ENCODE measurements at regions not wholly inside any gene's neighbourhood (a gene's known extent, or its start where the extent isn't known, plus 50 kb on each side); places are given as distances from the start of the nearest gene placed in this dataset.

DNA sequence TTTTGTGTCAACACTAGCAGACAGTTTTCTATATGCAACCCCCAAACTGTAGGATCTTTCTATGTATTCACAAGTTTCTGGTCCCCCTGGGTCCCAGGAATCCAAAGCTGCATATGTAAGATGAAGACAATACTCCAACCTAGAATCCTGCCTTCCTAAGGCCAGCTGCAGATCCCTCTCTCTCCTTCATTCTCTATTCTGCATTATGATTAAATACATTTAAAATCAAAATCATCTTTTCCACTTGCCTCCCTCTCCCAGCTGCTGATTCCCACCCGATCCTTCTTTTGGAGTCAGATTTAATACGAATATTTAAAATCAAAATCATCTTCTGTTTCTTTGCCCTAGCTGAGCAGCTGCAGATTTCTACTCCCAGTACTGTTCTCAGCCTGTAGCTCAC lies 783.0 kb upstream of the ZEB2 start:
- no peak for DNase-seq (ENCODE audit: low read depth in 2 of 2, low spot score in 1 of 2)

DNA sequence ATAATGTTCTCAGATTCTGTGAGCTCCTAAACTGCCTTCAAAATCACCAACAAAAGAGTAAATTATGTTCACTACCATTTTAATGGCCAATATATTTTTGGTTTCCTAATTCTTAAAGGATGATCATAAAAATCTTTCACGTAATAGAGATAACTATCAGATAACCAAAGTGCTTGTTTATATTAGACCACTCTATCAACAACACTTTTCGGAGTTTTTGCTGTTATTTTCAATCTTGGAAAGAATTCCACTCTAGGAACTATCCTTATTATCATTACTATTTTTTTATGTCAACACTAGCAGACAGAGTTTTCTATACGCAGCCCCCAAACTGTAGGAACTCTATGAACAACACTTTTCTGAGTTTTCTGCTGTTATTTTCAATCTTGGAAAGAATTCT lies 782.5 kb upstream of the ZEB2 start:
- DNase-seq (ENCODE audit: low read depth in 2 of 2, low spot score in 1 of 2) = no peak

DNA sequence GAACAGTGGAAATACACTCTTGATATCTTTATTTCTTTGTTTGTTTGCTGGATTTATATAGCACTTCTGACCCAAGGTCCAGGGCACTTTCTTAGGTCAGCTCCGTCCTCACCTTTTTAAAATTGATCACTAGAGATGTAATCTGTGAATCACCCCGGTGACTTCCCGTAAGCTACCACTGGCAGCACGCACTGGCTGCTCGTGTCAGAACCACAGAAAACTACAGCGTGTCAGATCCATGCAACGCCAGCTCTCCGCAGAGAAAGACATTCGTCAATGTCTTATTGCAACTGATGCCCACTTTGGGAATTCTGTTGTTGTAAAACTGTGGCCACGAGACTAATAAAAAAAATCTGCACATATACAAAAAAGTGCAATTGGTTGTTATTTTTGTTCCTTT lies 779.4 kb upstream of the ZEB2 start:
- no peak for DNase-seq (ENCODE audit: low read depth in 2 of 2, low spot score in 1 of 2)

DNA sequence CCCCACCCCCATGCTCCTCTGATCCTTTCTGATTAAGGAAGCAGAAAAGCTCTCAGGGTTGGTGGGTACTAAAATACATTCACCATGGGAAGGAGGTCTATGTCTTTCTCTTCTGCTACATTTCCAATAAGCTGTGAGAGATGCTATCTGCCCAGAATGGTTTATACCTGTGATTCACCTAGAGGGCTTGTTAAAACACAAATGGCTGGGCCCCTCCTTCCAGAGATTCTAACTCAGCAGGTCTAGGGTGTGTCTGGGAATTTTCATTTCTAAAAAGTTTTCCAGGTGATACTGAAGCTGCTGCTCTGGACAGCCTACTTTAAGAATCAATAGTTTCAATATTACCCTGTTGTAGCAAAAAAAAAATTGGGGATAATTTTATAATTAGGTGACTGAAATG lies 772.2 kb upstream of the ZEB2 start:
- DNase-seq (ENCODE audit: low read depth in 2 of 2, low spot score in 1 of 2) = no peak

DNA sequence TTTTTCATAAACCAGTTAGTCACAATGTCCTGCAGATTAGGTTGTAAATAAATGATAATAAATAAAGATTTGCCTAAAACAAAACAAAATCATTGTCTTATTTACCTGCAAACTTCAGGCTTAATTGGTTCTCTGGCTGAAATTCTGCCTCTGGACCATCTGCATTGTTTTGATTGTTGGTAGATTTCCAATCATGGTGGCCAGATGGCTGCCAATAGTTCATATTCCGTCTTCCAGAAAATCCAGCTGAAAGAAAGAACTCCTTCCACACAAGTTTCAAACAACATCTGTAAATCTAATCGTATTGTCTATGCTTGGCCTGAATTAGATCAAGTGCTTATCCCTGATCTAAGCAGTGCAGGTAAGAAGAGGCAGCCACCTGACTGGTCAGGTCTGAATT lies 771.1 kb upstream of the ZEB2 start:
- DNase-seq (ENCODE audit: low read depth in 2 of 2, low spot score in 1 of 2) = no peak

DNA sequence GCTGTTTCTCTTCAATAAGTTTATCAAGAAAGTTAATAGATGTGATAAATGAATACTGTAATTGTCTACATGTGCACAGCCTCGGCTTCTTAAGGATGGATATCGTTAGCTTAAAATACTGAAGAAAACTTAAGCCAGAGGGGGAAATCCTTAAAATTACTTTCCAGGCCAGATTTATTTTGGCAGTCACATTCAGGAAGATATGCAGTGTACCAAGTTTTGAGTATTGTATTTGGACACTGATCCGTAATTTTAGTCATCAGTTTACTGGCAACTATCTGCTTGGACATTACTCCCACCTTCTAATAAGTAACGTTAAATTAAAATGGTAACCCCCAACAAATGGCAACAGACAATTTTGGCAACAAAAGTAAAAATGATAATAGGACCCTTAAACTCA lies 770.0 kb upstream of the ZEB2 start:
- DNase-seq (ENCODE audit: low read depth in 2 of 2, low spot score in 1 of 2) = no peak

DNA sequence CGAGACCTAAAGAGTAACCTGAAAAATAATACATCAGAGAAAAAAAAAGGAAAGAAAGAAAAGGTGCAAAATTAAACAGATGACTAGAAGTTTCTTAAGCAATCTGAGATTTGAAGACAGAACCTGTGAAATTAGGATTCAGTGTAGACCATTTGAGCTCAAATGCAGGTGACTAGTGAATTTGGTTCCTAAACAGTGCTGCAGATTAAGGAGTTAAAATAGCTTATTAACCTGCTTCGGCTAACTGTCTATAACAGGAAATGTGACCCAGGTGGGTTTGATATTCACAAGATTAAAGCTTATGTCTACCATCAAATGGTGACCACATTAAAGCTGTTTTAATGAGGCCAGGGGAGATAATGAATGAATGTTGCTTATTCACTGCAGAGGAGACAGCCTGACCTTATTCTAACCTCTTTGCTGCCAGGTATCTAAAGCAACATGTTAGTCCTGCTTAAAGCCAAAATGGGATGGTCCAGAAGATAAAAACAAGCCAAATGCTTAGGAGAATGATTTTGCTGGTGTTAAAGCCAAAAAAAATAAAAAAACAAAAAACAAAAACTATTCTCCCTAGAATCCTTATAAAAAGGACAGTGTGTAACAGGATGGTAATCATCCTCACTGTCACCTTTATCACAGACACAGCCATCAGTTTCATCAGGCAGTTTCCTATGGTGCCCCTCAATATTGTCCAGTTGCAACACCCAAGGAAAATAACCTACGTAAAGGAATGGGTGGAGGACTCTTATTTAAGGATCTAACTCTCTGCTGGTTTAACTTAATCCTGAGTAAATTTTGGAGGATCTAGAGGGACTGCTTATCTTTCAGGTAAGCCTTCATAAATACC lies 769.0 kb upstream of the ZEB2 start:
- no peak for DNase-seq (ENCODE audit: low read depth in 2 of 2, low spot score in 1 of 2)

DNA sequence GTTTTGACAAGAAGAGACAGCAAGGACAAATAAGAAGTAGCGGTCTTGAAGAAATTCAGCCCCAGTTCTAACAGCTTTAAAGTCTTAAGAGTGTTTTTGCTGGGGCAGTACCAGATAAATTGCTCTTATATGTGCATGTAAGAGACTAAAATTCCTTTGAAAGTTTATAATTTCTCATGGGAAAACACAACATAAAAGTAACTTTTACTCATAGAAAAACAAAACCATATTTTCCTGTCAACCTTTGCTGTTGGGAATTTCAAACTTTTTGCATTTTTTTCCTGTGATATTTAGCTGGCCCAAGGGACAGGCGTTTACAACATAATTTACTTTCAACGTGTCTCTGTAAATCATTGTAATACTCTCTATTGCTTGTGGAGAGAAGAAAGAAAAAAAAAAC lies 767.8 kb upstream of the ZEB2 start:
- DNase-seq (ENCODE audit: low read depth in 2 of 2, low spot score in 1 of 2) = no peak

DNA sequence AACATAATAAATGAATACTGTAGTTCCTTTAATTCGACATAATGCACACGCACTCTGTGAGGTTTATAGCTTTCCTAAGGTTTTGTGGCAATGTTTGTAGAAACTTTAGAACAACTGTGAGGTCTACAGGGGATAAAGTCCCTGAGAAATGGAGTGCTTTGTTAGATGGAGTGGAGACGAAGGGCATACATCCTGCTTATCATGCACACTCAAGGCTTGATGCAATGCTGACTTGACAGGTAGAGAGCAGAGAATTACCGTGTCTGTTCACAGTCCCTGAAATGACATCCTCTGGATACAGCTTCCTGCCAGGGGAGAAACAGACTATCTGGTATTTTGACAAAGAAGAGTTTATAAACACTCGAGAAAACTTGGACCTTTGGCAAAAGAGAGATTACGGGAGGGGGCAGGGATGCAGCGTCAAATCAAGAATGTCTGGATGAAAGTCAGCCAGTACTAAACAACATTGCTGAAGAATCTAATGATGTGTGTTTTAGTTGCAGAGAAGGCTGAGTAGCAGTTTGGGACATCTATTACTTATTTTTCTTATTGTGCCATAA lies 766.9 kb upstream of the ZEB2 start:
- DNase-seq (ENCODE audit: low read depth in 2 of 2, low spot score in 1 of 2) = no peak

DNA sequence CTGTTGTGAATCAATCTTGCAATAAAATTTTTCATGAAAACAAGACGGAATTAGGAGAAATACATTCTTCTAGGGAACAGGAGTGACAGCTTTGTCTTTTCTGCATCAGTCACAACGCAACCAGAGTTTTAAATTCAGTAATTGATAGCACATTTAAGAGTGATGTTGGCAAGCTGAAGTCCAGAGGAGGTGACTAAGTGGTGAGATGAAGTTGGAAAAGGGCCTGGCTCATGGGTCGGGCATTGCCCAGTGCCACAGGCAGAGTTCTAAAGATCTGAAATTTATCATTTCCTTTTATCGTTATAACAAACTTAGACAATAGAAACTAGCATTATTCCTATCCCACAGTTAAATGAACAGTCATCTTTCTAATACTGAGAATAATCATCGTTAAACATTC lies 764.6 kb upstream of the ZEB2 start:
- DNase-seq (ENCODE audit: low read depth in 2 of 2, low spot score in 1 of 2) = no peak

DNA sequence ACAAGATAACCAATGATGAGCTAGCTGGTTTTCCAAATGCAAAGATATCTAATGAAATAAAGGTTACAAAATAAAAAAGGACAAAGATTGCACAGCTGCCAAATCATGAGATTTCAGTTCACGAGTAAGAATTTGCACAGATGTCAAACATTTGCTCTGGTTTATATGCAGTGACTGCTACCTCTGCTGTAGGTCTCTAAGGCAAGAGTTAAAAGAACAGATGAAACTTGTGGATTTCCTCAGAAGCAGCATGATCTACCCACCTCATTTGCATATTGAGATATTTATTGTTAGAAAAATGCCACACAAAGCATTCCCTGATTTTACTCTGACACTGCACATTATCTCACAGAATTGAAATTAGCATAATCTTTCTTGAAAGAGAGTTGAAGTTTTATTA lies 763.2 kb upstream of the ZEB2 start:
- DNase-seq (ENCODE audit: low read depth in 2 of 2, low spot score in 1 of 2) = no peak

DNA sequence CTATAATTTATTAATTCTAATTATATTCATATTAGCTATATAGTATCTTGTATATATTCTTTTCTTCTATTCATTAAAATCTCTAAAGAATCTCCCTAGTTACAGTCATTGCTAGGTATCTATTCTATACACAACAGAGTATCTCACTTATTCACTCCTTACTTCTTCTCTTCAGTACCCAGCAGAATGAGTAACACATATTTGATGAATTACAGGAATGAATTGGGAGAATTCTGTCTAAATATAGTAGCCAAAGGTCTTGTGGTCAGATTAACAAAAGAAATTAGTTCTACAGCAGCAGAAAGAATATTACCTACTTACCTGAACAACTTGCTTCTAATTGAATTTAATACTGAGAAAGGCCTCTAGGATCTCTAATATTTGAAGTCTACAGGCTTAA lies 758.0 kb upstream of the ZEB2 start:
- DNase-seq (ENCODE audit: low read depth in 2 of 2, low spot score in 1 of 2) = no peak

DNA sequence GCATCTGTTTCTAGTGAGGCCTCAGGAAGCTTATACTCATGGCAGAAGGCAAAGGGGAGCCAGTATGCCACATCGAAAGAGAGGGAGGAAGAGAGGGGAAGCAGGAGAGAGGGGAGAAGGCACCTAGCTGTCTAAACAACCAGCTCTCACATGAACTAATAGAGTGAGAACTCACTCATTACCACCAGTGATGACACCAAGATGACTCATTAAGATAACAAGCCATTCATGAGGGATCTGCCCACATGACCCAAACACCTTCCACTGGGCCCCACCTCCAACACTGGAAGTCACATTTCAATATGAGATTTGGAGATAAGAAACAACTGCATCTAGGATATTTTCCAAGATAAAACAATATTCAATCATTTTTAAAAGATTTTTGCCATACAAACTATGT lies 753.9 kb upstream of the ZEB2 start:
- no peak for DNase-seq (ENCODE audit: low read depth in 2 of 2, low spot score in 1 of 2)

DNA sequence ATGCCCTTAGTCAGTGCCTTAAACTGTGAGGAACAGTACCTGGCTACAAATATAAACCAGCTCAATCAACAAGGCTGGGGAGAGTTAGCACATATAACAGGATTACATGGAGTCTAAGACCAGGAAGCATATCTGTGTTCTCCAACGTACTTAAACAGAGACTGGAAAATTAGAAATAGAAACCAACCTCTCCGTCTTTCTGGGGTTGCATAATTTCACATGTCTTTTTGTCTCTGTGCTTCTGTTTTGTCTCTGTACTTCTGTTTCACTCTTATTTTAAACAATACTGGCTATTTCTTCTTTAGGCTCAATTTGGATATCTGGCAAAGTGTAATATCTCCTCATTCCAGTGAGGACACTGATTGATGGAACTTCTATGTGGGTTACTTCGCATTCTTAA lies 749.0 kb upstream of the ZEB2 start:
- DNase-seq (ENCODE audit: low read depth in 2 of 2, low spot score in 1 of 2) = no peak

DNA sequence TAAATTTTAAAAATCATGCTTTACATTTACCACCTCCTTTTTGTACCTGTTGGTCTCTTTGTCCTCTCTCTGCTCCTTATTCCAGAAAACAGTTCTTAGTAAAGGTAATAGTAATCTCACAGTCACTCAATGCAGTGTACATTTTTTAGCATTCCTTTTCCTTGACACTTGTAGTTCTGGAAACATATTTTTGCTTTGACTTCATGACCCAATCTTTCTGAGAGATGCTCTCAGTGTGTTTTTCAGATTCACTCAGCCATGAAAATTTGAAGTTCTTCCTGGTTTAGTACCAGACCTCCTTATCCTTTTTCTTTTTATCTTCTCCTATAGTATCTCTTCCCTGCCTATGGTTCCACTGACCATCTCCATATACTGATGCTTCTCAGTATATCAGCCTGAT lies 747.5 kb upstream of the ZEB2 start:
- no peak for DNase-seq (ENCODE audit: low read depth in 2 of 2, low spot score in 1 of 2)

DNA sequence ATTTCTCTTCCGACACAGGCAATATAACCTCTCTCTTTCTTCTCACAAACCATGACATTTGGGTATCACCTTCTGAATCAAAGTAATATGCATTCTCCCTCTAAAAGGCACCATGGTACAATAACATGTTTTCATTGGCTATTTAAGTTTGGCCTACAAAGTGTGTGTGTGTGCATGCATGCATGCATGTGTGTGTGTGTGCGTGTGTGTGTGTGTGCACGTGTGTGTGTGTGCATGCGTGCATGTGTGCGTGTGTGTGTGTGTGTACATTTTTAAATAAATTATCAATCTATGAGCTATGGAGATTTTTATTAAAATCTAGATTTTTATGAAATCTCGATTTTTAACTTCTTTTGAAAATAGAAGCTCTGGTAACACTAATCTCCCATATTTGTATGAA lies 745.3 kb upstream of the ZEB2 start:
- no peak for DNase-seq (ENCODE audit: low read depth in 2 of 2, low spot score in 1 of 2)

DNA sequence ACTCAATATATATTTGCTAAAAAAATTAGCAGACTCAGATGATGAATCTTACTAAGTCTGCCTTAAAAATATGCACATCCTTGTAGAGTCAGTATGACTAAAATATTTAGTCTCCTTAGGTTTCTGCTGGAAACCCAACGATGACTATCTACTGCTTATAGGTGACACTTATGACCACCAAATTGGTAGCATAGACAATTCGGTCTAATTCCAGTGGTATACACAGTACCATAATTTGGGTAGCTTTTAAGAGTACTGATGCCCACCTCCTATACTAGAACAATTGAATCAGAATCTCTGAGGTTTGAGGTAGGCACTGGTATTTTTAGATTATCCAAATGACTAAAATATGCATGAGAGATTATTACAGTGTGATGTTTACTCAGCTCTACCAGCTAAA lies 740.8 kb upstream of the ZEB2 start:
- DNase-seq (ENCODE audit: low read depth in 2 of 2, low spot score in 1 of 2) = no peak

DNA sequence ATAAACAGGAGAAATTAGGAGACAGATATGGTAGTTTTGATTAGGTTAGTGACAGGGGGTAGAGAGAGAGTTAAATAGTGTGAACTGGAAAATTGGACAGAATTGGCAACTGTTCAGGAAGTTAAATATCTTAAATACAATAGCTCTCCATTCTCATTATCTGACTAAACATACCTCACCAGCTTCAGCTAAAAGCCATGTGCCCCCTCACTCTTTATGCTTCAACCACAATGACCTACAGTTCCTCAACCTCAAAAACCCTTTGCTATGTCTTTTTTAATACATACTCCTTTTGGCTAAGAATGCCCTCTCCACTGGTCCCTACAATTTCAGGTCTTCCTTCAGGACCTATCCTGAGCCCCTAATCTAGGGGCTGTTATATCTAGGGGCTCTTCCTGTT lies 740.2 kb upstream of the ZEB2 start:
- no peak for DNase-seq (ENCODE audit: low read depth in 2 of 2, low spot score in 1 of 2)

DNA sequence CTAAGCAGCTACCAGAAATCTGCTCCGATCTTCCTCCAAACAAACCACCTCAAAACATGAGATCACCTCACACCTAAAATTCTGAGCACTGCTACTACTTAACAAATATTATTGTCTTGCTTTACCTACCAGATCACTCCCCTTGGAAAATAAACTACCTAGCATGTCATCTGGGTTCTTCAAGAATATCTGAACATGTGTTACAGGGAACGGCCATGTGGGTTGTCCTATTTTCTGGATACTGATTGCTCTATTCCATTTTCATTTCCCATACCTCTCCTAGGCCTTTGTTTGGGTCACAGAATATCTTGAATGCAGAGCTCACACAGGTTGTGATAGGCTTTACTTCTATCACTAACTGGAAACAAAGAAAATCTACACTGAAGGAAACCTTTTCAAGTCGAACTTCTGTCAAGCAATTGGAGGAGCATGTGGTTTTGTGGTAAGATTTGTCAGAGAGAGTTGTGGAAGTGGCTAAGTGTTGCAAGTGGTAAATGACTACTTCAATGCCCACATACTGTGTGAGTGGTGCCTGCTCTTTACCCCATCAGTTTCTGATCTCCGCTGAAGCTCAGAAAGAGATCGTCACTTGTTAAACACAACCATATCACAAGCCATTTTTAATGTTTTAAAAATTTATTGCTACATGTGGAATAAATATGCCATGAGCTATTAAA lies 739.1 kb upstream of the ZEB2 start:
- peak in 1 of 2 donors; percentile 4 for DNase-seq (ENCODE audit: low read depth in 2 of 2, low spot score in 1 of 2)

DNA sequence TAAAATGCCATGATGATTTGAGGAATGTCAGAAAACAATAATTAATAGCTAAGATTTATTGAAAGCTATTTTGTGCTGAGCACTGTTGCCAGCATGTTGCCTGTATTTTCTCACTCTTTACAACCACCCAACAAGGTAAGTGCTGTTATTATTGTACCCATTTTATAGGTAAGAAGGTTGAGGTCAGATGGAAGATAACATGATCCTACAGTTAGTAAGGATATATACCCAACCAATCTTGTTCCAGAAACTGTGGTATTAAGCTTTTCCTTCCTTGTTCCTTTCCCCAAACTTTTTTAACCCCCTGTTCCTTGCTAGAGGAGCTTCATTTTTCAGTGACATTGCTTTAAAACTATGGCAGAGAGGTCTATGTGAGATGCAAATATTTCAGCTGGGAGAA lies 738.0 kb upstream of the ZEB2 start:
- no peak for DNase-seq (ENCODE audit: low read depth in 2 of 2, low spot score in 1 of 2)

DNA sequence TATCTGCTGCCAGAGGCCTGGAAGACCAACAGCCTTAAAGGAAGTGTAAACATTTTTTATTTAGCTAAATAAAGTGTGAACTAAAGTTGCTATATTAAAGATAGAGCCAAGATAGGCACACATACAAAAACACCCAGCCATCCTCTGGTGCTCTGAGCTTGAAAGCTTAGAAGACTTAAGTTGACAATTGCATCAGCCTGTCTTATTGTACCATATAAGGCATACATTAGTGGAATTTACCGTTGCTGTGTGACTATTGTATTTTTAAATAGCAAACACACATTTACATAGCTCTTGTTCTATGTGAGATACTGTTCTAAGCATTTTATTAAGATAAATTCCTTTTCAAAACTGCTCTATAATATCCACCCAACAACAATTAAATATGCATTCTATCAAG lies 736.6 kb upstream of the ZEB2 start:
- no peak for DNase-seq (ENCODE audit: low read depth in 2 of 2, low spot score in 1 of 2)

DNA sequence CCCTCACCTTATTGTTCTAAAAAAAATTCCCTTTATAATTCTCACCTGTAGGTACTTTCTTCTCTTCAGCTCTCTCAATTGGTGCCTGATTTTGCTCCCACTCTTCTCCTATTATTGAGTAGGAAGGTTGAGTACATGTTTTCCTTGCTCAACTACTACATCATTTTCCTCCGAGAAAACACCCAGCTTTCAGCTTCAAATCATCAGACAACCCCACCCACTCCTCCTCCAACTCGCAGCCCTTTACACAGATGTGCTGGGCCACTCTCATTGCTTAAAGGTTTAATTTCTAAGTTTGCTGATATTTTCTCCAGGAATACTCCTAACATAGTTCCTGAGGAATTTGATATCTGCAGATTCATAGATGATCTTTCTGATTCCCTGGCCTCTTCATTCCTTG lies 734.4 kb upstream of the ZEB2 start:
- DNase-seq (ENCODE audit: low read depth in 2 of 2, low spot score in 1 of 2) = no peak

DNA sequence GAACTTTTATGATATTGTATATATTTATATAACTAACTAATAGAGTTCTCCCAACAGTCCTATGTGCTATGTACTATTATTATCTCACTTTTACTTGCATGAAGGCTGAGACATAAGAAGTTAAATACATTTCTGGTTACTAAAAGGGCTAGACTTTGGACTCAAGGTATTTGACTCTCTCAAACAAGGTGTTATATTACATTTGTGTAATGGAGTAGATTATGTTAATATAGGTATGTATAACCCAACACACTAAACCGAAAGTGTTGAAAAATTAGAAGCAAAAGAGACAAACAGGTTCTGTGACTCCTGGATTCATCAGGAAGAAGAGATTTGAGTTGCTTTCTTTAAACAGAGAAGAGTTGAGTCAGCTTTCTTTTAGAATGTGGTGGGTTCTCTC lies 733.6 kb upstream of the ZEB2 start:
- DNase-seq (ENCODE audit: low read depth in 2 of 2, low spot score in 1 of 2) = no peak

Measured in stimulated activated CD8-positive, alpha-beta memory T cell treated with anti-CD3 and anti-CD28 coated beads, Interleukin-4, amount 100 ng/mL, for 1 hour (primary cell).